Choroid plexus epithelial cell (primary cell): ENCODE measurements at regions not wholly inside any gene's neighbourhood (a gene's known extent, or its start where the extent isn't known, plus 50 kb on each side); places are given as distances from the start of the nearest gene placed in this dataset.

Experiments used
- DNase-seq: peaks from one replicate; pipeline ENCODE4 v3.0.0-alpha.2; 2010; ENCODE audit warnings: low read depth
- H3K4me3 ChIP-seq: 2 replicates; pipeline ENCODE4 v1.5.1; 2011; ENCODE audit warnings: low read depth, mild to moderate bottlenecking, control low read depth, low read length, moderate library complexity
- CTCF ChIP-seq: conservative IDR thresholded peaks from 2 replicates; pipeline ENCODE4 v1.5.1; 2011; ENCODE audit warnings: low read depth, mild to moderate bottlenecking, control low read depth, inconsistent platforms, low read length, moderate library complexity

DNA sequence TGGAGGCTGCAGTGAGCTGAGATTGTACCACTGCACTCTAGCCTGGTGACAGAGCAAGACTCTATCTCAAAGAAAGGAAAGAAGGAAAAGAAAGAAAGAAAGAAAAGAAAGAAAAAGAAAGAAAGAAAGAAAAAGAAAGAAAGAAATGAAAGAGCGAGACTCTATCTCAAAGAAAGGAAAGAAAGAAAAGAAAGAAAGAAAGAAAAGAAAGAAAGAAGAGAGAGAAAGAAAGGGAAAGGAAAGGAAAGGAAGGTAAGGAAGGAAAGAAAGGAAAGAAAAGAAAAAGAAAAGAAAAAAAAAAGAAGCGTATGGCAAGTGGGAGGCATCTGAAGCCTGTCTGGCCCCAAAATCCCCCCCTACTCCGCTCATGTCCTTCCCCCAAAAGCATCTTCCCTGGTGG lies 182.3 kb upstream of the MSX2 start:
- H3K4me3 ChIP-seq: no peak overlapping the region
- TF ChIP-seq CTCF: no peak
- no peak for DNase-seq

- no peak overlapping the region for H3K4me3 ChIP-seq
- TF ChIP-seq CTCF: no peak
- no peak for DNase-seq
These were observed 181.9 kb upstream of the MSX2 start for GRCh38 chr5:174542471-174542870.

- no peak for TF ChIP-seq CTCF
- DNase-seq: no peak
These were observed 178.5 kb upstream of the MSX2 start for GRCh38 chr5:174545926-174546325.

GRCh38 chr5:174547814-174548213 lies 176.6 kb upstream of the MSX2 start:
- no peak for TF ChIP-seq CTCF
- H3K4me3 ChIP-seq: no peak overlapping the region

More at GRCh38 chr5:174545926-174546325, 178.5 kb upstream of the MSX2 start:
- no peak overlapping the region for H3K4me3 ChIP-seq

DNA sequence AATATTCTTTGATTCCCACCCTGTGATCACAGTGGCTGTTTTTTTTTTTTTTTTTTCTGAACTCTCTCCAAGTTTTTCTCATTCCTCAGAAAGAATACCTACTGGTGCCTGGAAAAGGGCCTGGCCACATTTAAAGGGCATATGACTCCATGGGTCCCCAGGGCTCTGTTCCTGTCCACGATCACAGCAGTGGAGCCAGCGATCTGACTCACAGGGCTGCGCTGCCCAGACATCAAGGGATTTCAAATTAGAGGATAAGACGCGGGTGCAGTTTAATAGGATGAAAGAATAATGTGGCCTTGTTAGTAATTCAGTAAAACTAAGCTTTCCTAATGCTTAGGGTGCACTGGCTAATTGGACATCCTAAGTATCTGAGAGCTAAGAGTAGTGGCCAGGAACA lies 175.1 kb upstream of the MSX2 start:
- H3K4me3 ChIP-seq: no peak overlapping the region
- DNase-seq: no peak
- TF ChIP-seq CTCF: no peak

More at GRCh38 chr5:174547814-174548213, 176.6 kb upstream of the MSX2 start:
- DNase-seq: no peak

DNA sequence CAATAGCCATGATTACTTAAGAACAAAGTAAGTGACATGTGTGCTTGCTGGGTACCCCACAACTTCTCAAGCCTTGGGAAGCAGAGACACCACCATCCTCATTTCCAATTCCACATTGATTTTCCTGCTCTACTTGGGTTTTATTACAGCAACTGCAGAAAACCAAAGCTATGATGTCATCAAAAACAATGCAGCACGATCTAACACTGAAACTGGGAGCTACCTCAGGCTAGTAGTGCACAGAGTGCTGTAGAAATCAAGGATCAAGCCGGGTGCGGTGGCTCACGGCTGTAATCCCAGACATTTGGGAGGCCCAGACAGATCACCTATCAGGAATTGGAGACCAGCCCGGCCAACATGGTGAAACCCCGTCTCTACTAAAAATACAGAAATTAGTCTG lies 174.4 kb upstream of the MSX2 start:
- TF ChIP-seq CTCF: no peak
- H3K4me3 ChIP-seq: no peak overlapping the region
- no peak for DNase-seq

- no peak overlapping the region for H3K4me3 ChIP-seq
- TF ChIP-seq CTCF: no peak
- DNase-seq: no peak
These were observed 172.0 kb upstream of the MSX2 start for GRCh38 chr5:174552428-174552827.
